ENCODE measurements at regions not wholly inside any gene's neighbourhood (a gene's known extent, or its start where the extent isn't known, plus 50 kb on each side); places are given as distances from the start of the nearest gene placed in this dataset.

DNA sequence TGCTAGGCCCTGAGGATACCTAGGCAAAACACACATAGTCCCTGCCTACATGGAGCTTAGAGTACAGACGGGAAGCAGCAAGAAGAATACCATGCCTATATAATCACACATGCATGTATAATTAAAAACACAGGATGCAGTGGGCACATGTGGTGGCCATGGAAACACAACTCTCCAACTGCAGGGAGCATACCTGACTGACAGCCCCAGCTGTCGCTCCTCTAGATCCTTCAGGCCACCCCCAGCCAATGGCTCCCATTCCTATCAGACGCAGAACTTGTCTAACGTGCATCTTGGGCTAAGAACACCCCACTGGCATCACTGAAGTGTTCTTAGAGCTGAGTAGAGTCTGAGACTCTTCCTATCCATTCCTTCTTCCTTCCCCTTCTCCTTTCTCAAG lies 125.5 kb upstream of the FRMD4B start:
- TF ChIP-seq, protein P1, sequence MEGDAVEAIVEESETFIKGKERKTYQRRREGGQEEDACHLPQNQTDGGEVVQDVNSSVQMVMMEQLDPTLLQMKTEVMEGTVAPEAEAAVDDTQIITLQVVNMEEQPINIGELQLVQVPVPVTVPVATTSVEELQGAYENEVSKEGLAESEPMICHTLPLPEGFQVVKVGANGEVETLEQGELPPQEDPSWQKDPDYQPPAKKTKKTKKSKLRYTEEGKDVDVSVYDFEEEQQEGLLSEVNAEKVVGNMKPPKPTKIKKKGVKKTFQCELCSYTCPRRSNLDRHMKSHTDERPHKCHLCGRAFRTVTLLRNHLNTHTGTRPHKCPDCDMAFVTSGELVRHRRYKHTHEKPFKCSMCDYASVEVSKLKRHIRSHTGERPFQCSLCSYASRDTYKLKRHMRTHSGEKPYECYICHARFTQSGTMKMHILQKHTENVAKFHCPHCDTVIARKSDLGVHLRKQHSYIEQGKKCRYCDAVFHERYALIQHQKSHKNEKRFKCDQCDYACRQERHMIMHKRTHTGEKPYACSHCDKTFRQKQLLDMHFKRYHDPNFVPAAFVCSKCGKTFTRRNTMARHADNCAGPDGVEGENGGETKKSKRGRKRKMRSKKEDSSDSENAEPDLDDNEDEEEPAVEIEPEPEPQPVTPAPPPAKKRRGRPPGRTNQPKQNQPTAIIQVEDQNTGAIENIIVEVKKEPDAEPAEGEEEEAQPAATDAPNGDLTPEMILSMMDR (IDR thresholded peaks at IDR 0.05; ENCODE audit: poor library complexity, severe bottlenecking): no peak
- TF ChIP-seq TAF1 (IDR thresholded peaks at IDR 0.05; ENCODE audit: low read depth) (no peak), EZH2 (IDR thresholded peaks at IDR 0.05; ENCODE audit: borderline replicate concordance, insufficient read depth, low read length, poor library complexity, severe bottlenecking) (no peak), POLR2AphosphoS5 (IDR thresholded peaks at IDR 0.05) (no peak)

All from neural cell (in vitro differentiated cells).